NCI-H510A (cell line): ENCODE measurements at regions not wholly inside any gene's neighbourhood (a gene's known extent, or its start where the extent isn't known, plus 50 kb on each side); places are given as distances from the start of the nearest gene placed in this dataset.

Source experiments
- DNase-seq: peaks from one replicate; lab custom pipeline; 2025; lab: John Stamatoyannopoulos, UW

DNA sequence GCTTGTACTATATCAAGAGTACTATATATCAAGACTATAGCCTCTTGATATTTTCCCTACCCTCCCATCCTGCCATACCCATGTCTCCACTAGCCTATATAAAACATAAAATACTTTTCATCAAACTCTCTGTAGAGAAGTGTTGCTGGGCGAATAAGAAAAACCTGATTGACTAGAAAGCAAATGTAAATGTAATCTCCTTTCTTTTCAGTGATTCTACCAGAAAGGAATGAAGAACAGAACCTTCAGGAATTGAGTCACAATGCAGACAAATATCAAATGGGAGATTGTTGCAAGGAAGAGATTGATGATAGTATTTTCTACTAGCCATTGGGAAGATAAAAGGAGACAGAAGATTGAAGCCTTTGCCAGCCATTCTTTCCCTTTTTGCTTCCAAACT is 89.2 kb downstream of the KCNRG start:
- DNase-seq = no peak

DNA sequence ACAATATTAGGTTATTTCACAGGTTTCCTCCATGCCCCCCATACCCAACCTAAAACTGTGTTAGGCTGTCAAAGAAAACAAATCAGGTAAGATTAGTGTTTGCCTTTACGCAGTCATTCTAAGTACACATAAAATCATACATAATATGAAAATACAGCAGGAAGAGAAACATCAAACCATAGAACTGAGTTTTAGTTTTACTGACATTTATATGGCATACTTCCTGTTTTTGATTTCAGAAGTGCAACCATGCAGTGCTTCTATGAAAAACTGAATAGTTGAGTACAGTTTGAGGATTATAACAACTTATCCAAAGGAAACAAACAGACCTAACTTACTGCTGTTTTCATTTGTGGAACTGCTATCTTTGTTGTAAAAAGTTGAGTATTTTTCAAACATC is 91.3 kb downstream of the KCNRG start:
- DNase-seq = no peak

DNA sequence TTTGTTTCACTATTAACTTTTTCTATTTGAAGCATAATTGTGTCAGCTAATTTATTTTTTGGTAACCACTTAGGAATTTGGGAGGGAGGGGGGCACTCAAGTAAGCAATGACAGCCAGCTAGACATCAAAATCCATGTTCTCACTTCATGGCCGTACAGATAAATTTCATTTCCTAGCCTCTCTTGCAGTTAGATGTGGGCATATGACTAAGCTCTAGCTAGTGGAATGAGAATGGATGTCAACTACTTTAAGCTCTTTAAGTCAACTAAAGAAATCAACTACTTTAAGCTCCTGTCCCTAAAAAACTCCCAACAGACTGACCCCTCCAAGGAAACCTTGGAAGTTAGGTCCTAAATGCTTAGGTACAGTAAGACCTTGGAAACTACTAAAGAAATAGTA is 92.0 kb downstream of the KCNRG start:
- DNase-seq = no peak

DNA sequence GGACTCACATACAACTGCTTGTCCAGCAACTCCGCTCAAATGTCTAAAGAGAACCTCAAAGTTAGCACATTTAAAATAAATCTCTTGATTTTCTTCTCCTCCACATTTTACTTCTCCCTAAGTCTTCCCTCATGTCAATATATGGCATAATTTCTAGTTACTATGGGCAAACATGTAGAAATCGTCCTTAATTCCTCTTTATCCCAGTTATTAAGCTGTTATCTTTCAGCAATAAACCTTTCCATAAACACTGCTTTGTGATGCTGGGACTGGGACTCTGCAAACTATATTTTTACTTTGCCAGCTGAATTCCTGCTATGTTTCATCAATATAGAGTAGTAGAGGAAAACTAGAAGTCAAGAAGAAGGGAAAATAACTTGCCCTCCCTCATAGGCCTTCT is 99.7 kb downstream of the KCNRG start:
- DNase-seq = no peak

DNA sequence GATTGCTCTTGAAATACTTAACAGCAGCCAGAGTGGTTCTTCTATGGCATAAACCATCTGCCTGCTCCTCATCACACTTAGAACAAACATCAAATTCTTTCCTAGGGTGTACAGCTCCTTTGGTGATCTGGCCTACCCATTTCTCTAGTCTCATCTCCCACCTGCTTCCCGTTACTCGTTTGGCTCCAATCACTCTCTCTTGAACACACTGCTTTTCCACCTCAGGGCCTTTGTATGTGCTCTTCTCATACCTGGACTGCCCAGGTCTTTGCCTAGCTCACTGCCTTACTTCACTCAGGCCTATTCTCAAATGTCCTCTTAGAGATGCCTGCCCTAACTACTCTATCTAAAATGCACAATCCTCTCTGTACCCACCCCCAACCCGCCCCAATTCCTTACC is 100.5 kb downstream of the KCNRG start:
- DNase-seq = no peak

DNA sequence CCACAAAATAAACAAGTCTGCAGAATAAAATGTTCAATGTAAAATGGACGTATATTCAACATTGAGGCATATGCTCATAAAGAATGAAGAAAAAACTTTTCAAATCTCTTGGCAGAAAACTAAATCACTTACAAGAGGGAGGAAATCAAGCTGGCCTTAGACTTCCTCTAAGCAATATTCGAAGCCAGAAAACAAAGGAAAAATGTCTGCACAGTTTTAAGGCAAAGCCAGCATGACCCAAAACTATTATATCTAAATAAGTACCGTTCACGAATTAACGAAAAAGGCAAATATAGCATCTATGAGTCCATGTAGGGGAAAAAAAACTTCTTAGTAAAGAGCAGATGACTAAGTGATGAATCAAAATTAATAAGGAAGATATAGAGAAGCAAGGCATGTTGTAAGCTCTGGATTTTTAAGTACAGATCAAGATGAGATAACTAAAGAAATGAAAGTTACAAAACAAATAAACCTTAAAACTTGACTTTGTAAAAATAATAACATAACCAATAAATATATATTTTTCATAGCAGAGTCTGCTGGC is 101.3 kb downstream of the KCNRG start:
- DNase-seq = no peak

DNA sequence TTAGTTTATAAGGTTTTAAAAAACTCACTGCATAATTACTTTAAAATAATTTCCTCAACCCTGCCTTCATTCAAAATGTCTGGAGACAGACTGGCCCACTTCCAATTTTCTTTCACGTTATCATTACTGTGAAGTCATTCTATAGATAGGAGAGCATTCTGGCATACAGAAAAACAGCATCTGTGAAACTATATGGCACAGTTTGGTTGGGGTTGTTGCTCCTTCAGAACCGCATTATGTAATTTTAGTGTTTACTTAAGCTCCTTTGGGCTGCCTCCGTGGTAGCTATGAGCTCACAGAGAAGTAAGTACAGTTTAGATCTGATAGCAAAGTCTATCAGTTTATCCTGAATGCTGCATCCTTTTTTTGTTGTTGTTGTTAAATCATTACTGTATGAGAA is 104.3 kb downstream of the KCNRG start:
- no peak for DNase-seq

DNA sequence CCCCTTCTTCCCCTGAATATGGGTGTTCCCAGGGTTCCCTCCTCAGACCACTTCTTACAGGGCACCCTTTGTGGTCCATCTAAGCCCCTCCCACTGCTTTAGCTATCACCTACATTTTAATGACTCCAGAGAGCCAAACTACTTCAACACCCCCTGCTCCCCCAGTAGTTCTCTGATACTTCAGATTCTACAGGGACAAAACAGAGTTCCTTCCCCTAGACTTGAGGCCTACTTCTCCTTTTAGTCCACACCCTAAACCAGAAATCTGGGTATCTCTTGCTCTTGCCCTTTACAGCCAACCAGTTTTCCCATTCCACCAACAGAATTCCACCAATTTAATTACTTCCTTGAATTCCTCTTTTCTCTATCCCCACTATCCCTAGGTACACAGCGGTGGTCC is 107.2 kb downstream of the KCNRG start:
- DNase-seq = no peak

DNA sequence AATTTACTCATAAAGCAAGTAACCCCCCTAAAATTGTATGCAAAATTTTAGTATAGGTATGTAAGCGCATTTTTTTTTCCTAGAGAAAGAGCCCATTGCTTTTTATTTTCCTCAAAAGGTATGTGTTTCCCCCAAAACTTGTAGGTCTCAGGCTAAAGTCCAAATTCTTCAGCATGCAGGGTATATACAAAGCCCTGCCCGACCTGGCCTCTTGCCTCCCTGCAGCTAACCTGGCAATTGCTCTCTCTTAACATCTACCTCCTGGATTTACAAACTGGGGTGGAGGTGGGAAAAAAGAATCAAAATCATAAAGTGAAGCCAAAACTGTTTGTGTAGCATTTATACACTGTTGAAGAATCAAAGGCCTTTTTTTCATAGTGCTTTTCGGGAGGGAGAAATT is 107.8 kb downstream of the KCNRG start:
- no peak for DNase-seq

DNA sequence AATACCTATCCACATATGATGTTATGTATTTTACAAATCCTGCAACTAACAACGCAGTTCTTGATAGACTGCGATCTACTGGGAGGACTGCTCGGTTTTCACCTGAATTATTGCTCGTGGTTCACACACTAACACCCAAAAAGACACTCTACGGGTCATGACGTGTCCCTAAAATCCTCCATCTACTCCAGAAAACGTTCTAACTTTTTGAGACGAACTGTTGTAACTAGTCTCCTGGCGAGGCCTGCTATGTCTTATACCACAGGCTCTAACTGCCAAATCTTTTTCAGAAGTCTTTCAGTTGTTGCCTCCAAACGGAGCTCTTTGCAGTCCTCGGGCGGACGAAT is 108.2 kb downstream of the KCNRG start:
- no peak for DNase-seq

DNA sequence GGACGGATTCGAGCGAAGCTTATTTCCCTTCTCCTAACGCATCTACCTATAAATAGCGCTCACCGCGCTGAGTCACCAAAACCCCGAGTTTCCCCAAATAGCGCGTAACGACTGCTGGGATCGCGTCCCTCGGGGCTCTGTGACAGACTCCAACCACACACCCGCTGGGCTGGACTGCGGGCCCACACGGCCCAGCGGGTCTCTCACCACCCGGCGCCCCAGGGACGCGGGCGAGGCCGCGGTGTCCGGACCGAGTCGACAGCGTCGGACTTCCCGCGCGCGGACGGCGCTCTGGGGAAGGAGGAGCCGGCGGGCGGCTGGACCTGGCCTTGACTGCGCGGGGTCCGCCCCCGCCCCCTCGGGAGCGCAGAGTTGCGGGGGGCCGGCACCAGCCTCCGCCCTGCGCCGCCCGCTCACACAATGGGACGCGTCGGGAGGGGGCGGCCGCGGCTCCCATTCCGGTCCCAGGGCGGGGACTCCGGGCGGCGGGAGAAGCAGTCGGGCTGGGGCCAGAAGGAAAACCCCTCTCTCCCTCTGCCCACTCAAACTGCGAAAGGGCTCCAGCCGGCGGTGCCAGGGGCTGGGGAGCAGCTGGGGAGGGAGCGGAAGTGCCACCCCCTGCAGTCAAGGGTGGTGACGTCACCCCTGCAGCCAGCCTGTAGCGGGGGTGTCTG is 108.8 kb downstream of the KCNRG start:
- peak; percentile 77 for DNase-seq

DNA sequence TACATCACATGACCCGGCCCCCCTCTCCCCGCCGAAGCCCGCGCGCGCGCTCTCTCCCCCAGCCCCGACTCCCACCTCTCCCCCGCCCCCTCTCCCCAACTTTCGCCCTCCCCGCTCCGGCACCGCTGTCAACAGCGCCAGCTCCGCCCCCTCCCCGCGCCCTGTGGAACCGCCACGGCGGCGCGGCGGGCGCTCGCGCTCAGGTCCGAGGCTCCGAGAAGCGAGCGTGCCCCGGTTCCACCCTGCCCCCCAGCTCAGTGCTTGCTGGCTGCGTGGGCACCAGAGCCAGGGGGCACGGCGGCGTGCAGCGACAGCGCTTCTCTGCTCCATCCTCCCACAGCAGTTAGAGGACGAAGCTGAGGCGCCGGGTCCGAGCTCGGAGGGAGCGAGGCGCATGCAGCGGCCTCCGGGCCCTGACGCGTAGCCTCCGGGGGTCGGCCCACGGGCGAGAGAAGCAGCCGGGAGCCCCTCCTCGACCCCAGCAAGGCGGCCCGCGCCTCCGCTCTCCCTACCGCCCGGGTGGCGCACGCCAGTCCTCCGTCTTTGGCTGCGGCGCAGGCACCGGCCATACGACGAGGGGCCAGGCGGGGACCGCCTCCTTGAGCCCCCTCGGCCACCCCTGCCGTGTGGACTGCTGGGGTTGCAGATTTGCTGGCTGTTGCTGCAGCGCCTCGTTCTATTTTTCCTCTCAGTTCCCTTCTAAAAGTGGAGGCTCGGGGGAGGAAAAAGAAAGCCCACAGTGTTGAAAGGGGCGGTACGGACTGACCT is 109.5 kb downstream of the KCNRG start:
- DNase-seq = peak; percentile 46

DNA sequence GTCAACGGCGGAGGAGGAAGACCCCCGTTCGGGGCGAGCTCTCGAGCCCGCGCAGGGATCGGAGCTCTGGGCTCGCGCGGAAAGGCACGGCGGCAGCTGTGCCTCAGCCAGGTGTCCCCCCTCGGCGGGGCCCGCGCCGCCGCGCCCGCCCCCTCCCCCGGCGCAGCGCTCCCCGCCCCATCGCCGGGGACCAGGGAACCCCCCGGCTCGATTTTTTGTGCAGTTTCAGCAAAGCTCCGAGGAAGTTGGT is 110.0 kb downstream of the KCNRG start:
- DNase-seq = no peak

DNA sequence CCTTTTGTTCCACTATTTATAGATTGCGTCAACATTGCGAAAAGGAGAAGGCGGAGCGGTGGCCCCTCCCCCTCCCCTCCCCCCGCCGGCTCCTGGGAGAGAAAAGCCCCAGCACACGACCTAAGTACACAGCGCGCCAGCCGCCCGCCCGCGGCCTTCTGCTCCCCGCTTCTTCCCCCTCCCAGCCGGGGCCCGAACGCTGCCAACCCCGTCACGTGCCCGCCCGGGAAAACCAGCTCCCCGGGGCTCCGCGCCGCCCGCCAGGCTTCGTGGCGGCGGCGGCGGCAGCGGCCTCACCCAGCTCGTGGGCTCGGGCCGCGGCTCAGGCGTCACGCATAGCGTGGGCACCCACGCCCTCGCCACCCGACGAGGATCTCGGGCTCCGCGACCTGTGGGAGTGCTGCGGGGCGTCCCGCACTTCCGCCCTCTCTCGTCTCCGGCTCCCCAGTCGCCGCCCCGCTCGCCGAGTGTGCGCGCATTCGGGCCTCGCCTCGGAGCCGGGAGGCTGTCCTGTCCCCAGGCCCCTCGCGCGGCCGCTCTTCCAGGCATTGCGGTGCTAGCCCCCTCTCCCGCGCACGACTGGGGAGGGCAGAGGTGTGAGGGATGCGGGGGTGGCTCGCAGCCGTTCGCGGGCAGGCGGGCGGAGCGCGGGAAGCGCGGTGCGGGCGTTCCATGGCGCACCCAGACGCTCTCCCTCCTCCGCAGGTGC is 110.5 kb downstream of the KCNRG start:
- peak; percentile 70 for DNase-seq

DNA sequence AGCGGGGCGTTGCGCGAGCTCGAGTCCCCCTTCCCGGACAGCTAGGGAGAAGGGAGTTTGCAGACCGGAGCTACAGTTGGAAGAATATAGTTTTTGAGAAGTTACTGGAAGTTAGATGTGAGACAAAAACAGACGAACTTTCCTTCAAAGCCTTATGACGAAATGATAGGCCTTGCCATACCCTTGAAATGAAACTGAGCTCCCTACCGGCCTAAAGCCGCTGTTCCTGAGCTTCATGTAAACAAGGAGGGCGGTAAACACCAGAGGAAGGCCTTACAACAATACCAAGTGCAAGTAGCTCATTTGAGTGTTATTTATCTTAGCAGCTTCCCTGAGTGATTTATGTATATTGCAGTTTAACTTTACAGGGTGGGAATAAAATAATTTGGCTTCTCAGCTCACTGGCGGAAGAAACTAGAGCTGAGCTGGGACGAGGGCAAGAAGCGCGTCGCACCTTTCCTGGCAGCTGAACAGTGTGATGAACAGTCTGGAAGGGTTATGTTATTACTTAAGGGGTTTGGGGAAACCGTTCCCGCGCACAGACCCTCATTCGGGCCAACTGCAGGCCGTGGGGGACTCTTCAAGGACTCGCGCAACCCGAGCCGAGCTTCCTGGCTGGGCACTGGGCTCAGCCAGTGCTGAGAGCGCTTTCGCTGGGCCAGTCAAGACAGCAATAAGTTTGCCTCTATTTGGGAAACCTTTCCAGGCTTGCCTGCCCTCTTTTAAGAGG is 111.2 kb downstream of the KCNRG start:
- DNase-seq = no peak

DNA sequence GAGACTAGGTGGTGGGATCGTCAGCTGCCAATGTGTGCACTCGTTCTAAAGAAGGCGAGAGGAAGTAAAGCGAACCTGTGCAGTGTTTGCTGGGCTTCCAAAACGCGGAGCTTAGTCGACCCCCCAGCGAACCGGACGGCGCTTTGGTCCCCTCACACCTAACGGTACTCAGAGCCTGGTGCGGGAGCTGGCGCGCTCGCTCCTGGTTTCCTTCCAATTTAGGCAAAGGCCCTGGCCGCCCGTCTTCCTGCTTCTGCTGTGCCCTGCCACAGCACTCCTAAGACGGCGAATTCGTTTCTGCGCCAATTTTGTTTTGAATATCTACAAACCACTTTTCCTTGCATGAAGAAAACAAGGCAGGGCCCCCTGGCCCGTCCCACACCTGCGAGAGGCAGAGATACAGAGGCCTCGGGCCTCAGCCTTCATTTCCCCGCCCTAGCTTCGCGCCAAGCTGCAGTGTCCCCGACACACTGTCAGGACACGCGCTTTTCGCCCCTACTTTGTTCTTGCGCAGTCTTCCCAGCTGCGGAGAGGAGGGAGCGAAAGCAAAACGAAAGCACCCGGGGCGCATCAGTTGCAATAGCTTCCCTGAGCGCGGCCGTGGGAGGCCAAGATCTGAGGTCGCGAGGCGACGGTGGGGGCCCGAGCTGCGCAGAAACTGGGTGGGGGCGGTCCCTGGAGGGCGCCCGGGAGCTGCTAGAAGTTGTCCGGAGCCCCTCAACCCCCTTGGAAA is 111.9 kb downstream of the KCNRG start:
- DNase-seq = no peak

DNA sequence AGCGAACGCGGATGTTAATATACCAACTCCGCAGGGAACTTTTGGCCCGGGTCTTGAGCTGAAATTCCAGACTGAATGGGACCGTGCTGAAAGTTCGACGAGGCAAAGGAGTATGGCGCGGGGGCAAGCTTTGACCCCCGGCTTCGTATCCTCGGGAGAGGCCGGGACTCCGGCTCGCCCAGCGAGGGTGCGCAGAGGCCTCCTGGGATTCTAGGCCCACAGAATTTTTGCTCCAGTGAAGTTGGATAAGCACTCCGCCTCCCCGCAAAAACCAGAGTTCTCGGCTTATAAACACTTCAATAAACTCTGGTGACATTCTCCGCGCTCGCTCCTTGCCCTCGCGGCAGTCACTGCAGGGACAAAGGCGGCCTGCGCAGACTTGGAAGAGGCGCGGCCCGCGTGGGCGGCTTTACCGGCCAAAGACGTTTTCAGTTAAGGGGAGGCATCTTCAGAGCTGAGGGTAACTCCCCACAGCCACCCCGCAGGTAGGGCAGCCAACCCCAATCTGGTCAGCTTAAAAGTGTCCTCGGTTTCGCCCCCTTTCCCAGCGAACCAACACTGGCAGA is 112.6 kb downstream of the KCNRG start:
- DNase-seq = no peak

DNA sequence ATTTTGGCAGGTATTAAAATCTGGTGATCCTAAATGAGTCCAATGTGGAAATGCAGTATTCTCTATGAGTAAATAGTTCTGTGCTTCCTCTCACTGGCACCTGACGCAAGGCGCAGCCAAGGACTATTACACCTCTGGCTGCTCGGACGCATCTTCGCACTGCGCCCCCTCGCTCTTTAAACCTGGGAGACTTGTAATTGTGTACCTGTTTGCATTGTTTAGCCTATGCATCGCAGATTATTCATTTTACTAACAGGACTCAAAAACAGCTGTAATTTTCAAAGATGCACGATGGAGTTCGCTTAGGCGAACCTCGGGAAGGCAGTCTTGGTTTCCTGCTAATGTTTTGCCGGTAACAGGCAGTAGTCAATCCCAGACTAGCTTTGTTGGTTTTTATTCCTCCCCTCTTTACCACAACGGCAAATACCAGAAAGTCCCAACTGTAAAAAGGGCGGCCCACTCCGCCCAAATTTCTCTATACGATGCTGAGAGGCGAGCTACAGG is 113.2 kb downstream of the KCNRG start:
- DNase-seq = no peak

DNA sequence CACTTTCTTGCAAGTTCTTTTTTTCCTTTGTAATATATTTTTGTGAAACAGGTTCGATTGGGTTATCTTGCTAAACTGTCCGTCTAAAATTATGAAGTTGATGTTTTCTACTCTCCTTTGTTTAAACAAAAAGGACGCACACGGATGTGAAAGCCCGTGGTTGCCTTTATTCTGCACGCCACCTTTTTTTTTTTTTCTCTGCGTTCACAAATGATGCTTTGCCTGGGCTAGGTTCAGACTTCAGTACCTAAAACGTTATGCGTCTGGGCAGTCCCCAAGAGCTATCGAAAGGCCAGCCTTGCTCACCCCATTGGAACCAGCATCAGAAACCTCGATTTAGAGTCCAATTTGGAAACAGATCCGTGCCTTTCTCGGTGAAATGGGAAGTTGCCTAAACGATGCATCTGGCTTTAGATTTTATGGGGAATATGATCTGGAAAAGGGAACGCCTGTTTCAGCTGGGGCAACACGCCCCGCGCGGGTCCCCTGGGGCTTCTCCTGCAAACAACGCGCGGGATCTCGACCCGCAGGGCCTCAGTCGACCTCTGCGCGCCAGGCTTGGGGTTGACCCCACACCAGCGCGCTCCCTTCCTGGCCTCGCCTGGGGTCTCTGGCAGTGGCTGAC is 113.9 kb downstream of the KCNRG start:
- DNase-seq = no peak

DNA sequence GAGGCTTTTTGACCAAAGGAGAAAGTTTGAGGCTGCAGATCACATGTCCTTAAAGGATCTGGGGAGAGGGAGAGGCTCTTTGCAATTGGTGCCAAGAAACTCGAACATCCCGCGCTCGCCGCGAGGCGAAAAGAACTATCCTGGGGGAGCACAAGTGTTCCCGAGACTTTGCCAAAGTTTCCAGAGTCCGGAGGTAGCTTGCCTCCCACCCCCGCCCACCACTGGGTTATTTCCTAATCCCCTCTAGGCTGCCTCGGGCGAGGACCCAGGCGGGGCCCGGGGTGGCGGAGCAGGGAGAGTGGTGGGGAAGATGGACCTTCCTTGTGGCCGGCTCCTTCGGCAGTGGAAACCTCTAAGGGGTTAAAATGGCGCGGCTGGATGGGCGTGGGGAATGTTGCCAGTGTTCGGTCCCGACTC is 114.5 kb downstream of the KCNRG start:
- no peak for DNase-seq
